ENCODE measurements at regions not wholly inside any gene's neighbourhood (a gene's known extent, or its start where the extent isn't known, plus 50 kb on each side); places are given as distances from the start of the nearest gene placed in this dataset.

DNA sequence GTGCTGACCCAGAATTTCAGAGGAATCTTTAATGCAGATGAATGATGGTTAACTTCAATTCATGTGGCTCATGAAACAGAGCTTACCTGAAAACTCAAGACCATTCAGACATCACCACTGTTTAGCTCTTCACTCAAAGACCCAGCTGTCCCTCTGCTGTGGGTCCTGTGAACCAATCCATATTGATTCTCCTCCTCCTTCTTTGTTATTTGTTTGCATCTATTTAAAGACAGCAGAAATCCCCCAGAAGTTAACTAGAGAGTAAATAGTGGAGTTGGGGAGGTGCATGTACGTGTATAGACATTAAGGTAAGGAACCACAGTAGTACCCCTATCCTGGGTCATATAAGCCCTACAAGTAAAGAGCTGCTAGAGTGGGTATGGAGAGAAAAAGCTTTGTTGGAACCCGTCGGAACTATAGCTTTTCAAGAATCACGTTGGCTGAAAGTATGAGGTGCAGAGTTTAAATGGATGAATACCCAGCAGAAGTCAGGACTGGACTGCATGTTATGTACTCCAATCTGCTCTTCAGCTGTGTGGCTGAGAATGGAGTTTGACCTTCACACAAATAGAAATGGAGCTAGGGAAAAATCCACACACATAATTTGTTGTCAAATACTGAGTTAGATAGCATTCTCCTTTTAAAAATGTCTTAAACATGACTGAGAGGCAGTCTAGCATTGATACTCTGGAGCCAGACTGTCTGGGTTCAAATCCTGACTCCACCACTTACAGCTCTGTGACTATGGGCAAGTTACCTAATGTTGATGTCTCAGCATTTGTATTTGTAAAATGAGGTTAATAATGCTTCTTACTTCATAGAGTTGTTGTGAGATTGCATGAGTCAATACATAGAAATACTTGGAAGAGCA lies 81.7 kb upstream of the HK2 start (continued):
- TF ChIP-seq, protein P1, sequence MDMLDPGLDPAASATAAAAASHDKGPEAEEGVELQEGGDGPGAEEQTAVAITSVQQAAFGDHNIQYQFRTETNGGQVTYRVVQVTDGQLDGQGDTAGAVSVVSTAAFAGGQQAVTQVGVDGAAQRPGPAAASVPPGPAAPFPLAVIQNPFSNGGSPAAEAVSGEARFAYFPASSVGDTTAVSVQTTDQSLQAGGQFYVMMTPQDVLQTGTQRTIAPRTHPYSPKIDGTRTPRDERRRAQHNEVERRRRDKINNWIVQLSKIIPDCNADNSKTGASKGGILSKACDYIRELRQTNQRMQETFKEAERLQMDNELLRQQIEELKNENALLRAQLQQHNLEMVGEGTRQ (IDR thresholded peaks at IDR 0.05; ENCODE audit: low read length) = no peak
- TF ChIP-seq HDAC2 (IDR thresholded peaks at IDR 0.05; ENCODE audit: borderline replicate concordance in 1 of 2, low read depth in 2 of 2, low read length in 2 of 2) (no peak), ASH2L (IDR thresholded peaks at IDR 0.05; ENCODE audit: low read length) (no peak), FOSL1 (IDR thresholded peaks at IDR 0.05; ENCODE audit: insufficient read depth, low read depth, low read length) (no peak), TAF7 (optimal IDR thresholded peaks at IDR 0.05; ENCODE audit: borderline replicate concordance, low read depth, low read length) (no peak), CBX5 (IDR thresholded peaks at IDR 0.05; ENCODE audit: low read depth, low read length) (no peak), GTF2F1 (IDR thresholded peaks at IDR 0.05; ENCODE audit: borderline replicate concordance, low read depth, low read length) (no peak), KDM5A (IDR thresholded peaks at IDR 0.05; ENCODE audit: low read length) (no peak)
- TF ChIP-seq, protein P2, sequence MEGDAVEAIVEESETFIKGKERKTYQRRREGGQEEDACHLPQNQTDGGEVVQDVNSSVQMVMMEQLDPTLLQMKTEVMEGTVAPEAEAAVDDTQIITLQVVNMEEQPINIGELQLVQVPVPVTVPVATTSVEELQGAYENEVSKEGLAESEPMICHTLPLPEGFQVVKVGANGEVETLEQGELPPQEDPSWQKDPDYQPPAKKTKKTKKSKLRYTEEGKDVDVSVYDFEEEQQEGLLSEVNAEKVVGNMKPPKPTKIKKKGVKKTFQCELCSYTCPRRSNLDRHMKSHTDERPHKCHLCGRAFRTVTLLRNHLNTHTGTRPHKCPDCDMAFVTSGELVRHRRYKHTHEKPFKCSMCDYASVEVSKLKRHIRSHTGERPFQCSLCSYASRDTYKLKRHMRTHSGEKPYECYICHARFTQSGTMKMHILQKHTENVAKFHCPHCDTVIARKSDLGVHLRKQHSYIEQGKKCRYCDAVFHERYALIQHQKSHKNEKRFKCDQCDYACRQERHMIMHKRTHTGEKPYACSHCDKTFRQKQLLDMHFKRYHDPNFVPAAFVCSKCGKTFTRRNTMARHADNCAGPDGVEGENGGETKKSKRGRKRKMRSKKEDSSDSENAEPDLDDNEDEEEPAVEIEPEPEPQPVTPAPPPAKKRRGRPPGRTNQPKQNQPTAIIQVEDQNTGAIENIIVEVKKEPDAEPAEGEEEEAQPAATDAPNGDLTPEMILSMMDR (IDR thresholded peaks at IDR 0.05; ENCODE audit: control extremely low read depth in 1 of 3, insufficient read depth in 1 of 3, low read depth in 1 of 3, low read length in 3 of 3) = no peak
- TF ChIP-seq, protein P3, sequence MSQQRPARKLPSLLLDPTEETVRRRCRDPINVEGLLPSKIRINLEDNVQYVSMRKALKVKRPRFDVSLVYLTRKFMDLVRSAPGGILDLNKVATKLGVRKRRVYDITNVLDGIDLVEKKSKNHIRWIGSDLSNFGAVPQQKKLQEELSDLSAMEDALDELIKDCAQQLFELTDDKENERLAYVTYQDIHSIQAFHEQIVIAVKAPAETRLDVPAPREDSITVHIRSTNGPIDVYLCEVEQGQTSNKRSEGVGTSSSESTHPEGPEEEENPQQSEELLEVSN (IDR thresholded peaks at IDR 0.05) = no peak

Data from H1 (cell line).